ENCODE measurements at regions not wholly inside any gene's neighbourhood (a gene's known extent, or its start where the extent isn't known, plus 50 kb on each side); places are given as distances from the start of the nearest gene placed in this dataset.

DNA sequence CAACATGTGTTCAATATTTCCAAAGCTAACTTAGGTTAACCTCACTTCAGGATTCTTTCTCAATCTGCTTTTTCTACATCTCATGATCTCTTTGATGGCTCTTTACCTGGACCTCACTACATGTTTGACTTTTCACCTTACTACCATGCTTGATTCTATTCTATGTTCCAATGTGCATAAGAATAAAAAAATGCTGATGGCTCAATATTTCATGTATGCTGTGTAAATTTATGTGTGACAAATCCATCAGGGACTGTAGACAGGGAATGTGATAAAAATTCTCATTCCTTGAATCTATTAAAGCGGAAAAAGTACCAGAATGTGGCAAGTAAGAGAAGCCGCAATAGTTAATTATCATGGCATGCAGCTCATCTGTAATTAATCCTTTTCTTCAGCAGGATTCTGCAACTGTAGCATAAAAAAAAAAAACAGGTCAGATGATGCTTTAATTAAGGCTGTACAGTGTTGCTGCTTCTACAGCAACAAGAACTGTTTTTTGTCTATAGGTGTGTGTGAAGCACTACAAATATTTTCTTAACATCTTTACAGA is 276.9 kb upstream of the PRKD1 start:
- H3K4me3 ChIP-seq, result no peak overlapping the region
- H3K36me3 ChIP-seq (ENCODE audit: low read depth, missing control alignments), result no peaks in the 10 kb centered on the region
- 97 to 98% methylated on average over 2 of the region's 2 CpGs for WGBS, 2 donors
- no peak overlapping the region for H3K27ac ChIP-seq
- H3K27me3 ChIP-seq, result no peaks in the 10 kb centered on the region
- DNase-seq, result no peak
- no peak for TF ChIP-seq POLR2A (IDR thresholded peaks at IDR 0.05)
- TF ChIP-seq, protein P1, sequence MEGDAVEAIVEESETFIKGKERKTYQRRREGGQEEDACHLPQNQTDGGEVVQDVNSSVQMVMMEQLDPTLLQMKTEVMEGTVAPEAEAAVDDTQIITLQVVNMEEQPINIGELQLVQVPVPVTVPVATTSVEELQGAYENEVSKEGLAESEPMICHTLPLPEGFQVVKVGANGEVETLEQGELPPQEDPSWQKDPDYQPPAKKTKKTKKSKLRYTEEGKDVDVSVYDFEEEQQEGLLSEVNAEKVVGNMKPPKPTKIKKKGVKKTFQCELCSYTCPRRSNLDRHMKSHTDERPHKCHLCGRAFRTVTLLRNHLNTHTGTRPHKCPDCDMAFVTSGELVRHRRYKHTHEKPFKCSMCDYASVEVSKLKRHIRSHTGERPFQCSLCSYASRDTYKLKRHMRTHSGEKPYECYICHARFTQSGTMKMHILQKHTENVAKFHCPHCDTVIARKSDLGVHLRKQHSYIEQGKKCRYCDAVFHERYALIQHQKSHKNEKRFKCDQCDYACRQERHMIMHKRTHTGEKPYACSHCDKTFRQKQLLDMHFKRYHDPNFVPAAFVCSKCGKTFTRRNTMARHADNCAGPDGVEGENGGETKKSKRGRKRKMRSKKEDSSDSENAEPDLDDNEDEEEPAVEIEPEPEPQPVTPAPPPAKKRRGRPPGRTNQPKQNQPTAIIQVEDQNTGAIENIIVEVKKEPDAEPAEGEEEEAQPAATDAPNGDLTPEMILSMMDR (IDR thresholded peaks at IDR 0.05), result no peak
- intact Hi-C loops (cut with DNase I; ENCODE audit: low total_unique reads), result no loop called here
- no peaks in the 10 kb centered on the region for H3K9me3 ChIP-seq
- no peaks in the 10 kb centered on the region for H3K4me1 ChIP-seq

DNA sequence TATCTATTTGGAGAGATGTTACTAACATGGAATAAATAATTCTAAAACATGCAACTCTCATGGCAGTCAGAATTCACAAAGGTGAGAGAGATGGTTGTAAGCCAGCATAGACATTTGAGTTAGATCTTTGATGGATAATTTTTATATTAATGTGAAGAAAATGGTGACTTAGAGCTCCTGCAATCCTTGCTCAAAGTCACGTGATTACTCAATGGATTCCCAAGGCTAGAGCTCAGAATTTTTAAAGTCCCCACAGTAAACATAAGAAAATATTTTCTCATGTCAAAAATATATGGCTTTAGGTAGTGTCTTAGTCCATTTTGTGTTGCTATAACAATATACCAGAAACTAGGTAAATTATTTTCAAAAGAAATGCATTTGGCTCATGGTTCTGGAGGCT is 281.5 kb upstream of the PRKD1 start:
- Histone ChIP-seq H3K4me1 (no peaks in the 10 kb centered on the region), H3K36me3 (ENCODE audit: low read depth, missing control alignments) (no peaks in the 10 kb centered on the region), H3K9me3 (no peaks in the 10 kb centered on the region), H3K27me3 (no peaks in the 10 kb centered on the region), H3K4me3 (no peak overlapping the region), H3K27ac (no peak overlapping the region)
- TF ChIP-seq, protein P1 (IDR thresholded peaks at IDR 0.05), result no peak
- no peak for TF ChIP-seq POLR2A (IDR thresholded peaks at IDR 0.05)
- no peak for DNase-seq
- intact Hi-C loops (cut with DNase I; ENCODE audit: low total_unique reads), result no loop called here
- WGBS, 2 donors, result 86 to 94% methylated on average over 1 of the region's 1 CpG

- Histone ChIP-seq H3K9me3 (no peaks in the 10 kb centered on the region), H3K4me3 (no peak overlapping the region), H3K27me3 (no peaks in the 10 kb centered on the region), H3K36me3 (ENCODE audit: low read depth, missing control alignments) (no peaks in the 10 kb centered on the region), H3K4me1 (no peaks in the 10 kb centered on the region), H3K27ac (no peak overlapping the region)
- WGBS, 2 donors, result 93 to 99% methylated on average over 4 of the region's 4 CpGs
- no peak for DNase-seq
- intact Hi-C loops (cut with DNase I; ENCODE audit: low total_unique reads), result no loop called here
- TF ChIP-seq, protein P1 (IDR thresholded peaks at IDR 0.05), result no peak
- no peak for TF ChIP-seq POLR2A (IDR thresholded peaks at IDR 0.05)
These were observed 283.0 kb upstream of the PRKD1 start for GRCh38 chr14:30210630-30211029.

GRCh38 chr14:30211326-30211725 is 283.7 kb upstream of the PRKD1 start:
- no peak for TF ChIP-seq POLR2A (IDR thresholded peaks at IDR 0.05)
- TF ChIP-seq, protein P1 (IDR thresholded peaks at IDR 0.05), result no peak
- Histone ChIP-seq H3K4me3 (no peak overlapping the region), H3K9me3 (no peaks in the 10 kb centered on the region), H3K27ac (no peak overlapping the region), H3K27me3 (no peaks in the 10 kb centered on the region), H3K36me3 (ENCODE audit: low read depth, missing control alignments) (no peaks in the 10 kb centered on the region), H3K4me1 (no peaks in the 10 kb centered on the region)
- DNase-seq, result no peak
- intact Hi-C loops (cut with DNase I; ENCODE audit: low total_unique reads), result no loop called here

DNA sequence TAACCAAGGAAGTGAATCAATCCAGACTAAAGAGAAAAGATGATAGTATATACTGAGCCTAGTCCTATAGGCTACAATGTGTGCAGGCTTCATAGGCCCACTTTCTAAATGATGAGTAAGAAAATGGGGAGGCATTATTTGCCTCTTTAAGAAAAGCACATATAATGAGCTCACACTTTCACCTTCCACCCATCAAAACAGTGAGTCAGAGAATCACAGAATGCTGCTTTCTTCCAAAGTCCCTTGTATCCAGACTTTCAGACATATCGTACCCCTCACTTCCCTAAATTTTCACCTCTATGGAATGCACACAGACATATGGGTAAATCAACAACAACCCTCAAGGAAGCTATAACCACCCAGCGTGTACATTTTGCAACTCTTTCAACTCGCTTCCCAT is 286.4 kb upstream of the PRKD1 start:
- Histone ChIP-seq H3K27me3 (no peaks in the 10 kb centered on the region), H3K36me3 (ENCODE audit: low read depth, missing control alignments) (no peaks in the 10 kb centered on the region), H3K4me1 (no peaks in the 10 kb centered on the region), H3K4me3 (no peak overlapping the region), H3K27ac (no peak overlapping the region), H3K9me3 (no peaks in the 10 kb centered on the region)
- 74 to 79% methylated on average over 3 of the region's 3 CpGs for WGBS, 2 donors
- intact Hi-C loops (cut with DNase I; ENCODE audit: low total_unique reads), result no loop called here
- no peak for DNase-seq
- TF ChIP-seq POLR2A (IDR thresholded peaks at IDR 0.05), result no peak
- TF ChIP-seq, protein P1 (IDR thresholded peaks at IDR 0.05), result no peak
